ENCODE measurements at regions not wholly inside any gene's neighbourhood (a gene's known extent, or its start where the extent isn't known, plus 50 kb on each side); places are given as distances from the start of the nearest gene placed in this dataset.

GRCh38 chr14:100673085-100673806 is 53.4 kb upstream of the DLK1 start:
- Histone ChIP-seq H3K27me3 (peaks cover 3% of the 10 kb centered on the region), H3K27ac (peak overlapping the region; percentile 13), H3K9me3 (ENCODE audit: low read depth) (no peaks in the 10 kb centered on the region), H3K79me2 (no peaks in the 10 kb centered on the region), H3K36me3 (replicated peaks; ENCODE audit: insufficient read depth, low read depth) (no peaks in the 10 kb centered on the region), H3K4me2 (peak overlapping the region; percentile 59), H4K20me1 (ENCODE audit: insufficient read depth, poor library complexity, severe bottlenecking) (no peaks in the 10 kb centered on the region), H2AFZ (peak overlapping the region; percentile 6), H3K4me3 (no peak overlapping the region), H3K9me2 (replicated peaks; ENCODE audit: insufficient read depth) (no peaks in the 10 kb centered on the region), H3K4me1 (ENCODE audit: insufficient read depth) (peaks cover 59% of the 10 kb centered on the region)
- WGBS (ENCODE audit: low lambda C conversion rate, missing lambda C conversion rate): 22% methylated on average over 22 of the region's 22 CpGs
- peak; percentile 86 for DNase-seq (ENCODE audit: low spot score)
- no peak for TF ChIP-seq EZH2phosphoT487 (IDR thresholded peaks at IDR 0.05; ENCODE audit: low read depth, severe bottlenecking, unreplicated experiment)
- no peak for TF ChIP-seq EZH2 (IDR thresholded peaks at IDR 0.05; ENCODE audit: borderline replicate concordance)
- TF ChIP-seq CTCF (IDR thresholded peaks at IDR 0.05; ENCODE audit: poor library complexity): no peak

GRCh38 chr14:100673807-100674154 is 52.9 kb upstream of the DLK1 start:
- TF ChIP-seq EZH2 (IDR thresholded peaks at IDR 0.05; ENCODE audit: borderline replicate concordance) (no peak), CTCF (IDR thresholded peaks at IDR 0.05; ENCODE audit: poor library complexity) (no peak), EZH2phosphoT487 (IDR thresholded peaks at IDR 0.05; ENCODE audit: low read depth, severe bottlenecking, unreplicated experiment) (no peak)
- Histone ChIP-seq H3K9me2 (replicated peaks; ENCODE audit: insufficient read depth) (no peaks in the 10 kb centered on the region), H4K20me1 (ENCODE audit: insufficient read depth, poor library complexity, severe bottlenecking) (no peaks in the 10 kb centered on the region), H3K9me3 (ENCODE audit: low read depth) (no peaks in the 10 kb centered on the region), H3K4me2 (no peak overlapping the region), H3K36me3 (replicated peaks; ENCODE audit: insufficient read depth, low read depth) (no peaks in the 10 kb centered on the region), H3K4me3 (no peak overlapping the region), H3K27me3 (peaks cover 3% of the 10 kb centered on the region), H3K27ac (peak overlapping the region; percentile 13), H3K4me1 (ENCODE audit: insufficient read depth) (peaks cover 60% of the 10 kb centered on the region), H2AFZ (no peak overlapping the region), H3K79me2 (no peaks in the 10 kb centered on the region)
- no peak for DNase-seq (ENCODE audit: low spot score)
- 92% methylated on average over 3 of the region's 3 CpGs for WGBS (ENCODE audit: low lambda C conversion rate, missing lambda C conversion rate)

GRCh38 chr14:100674428-100674827 is 52.3 kb upstream of the DLK1 start:
- no peak for DNase-seq (ENCODE audit: low spot score)
- no peak overlapping the region for H3K27ac ChIP-seq
- H3K4me2 ChIP-seq: no peak overlapping the region
- H4K20me1 ChIP-seq (ENCODE audit: insufficient read depth, poor library complexity, severe bottlenecking): no peaks in the 10 kb centered on the region
- no peaks in the 10 kb centered on the region for H3K9me3 ChIP-seq (ENCODE audit: low read depth)
- peaks cover 3% of the 10 kb centered on the region for H3K27me3 ChIP-seq
- TF ChIP-seq CTCF (IDR thresholded peaks at IDR 0.05; ENCODE audit: poor library complexity): no peak
- TF ChIP-seq EZH2phosphoT487 (IDR thresholded peaks at IDR 0.05; ENCODE audit: low read depth, severe bottlenecking, unreplicated experiment): no peak
- TF ChIP-seq EZH2 (IDR thresholded peaks at IDR 0.05; ENCODE audit: borderline replicate concordance): no peak
- H3K36me3 ChIP-seq (replicated peaks; ENCODE audit: insufficient read depth, low read depth): no peaks in the 10 kb centered on the region
- no peak overlapping the region for H2AFZ ChIP-seq
- peaks cover 61% of the 10 kb centered on the region for H3K4me1 ChIP-seq (ENCODE audit: insufficient read depth)
- 66% methylated on average over 5 of the region's 5 CpGs for WGBS (ENCODE audit: low lambda C conversion rate, missing lambda C conversion rate)
- H3K4me3 ChIP-seq: no peak overlapping the region
- H3K79me2 ChIP-seq: no peaks in the 10 kb centered on the region
- no peaks in the 10 kb centered on the region for H3K9me2 ChIP-seq (replicated peaks; ENCODE audit: insufficient read depth)

All from hepatocyte (in vitro differentiated cells).